Stomach (tissue), 4 donors: ENCODE measurements at regions not wholly inside any gene's neighbourhood (a gene's known extent, or its start where the extent isn't known, plus 50 kb on each side); places are given as distances from the start of the nearest gene placed in this dataset.

Experiments used
- CTCF ChIP-seq, 7 experiments: fragments of 450-650 bp in 4 of 7; fragments of 200-600 bp in 3 of 7; sonication (generic) in 3 of 7; IDR thresholded peaks; one replicate each; pipeline ENCODE4 v1.5.1; 2016 to 2019; ENCODE audit warnings: antibody characterized with exemption in 7 of 7, control low read depth in 2 of 7, mild to moderate bottlenecking in 1 of 7
- EP300 ChIP-seq: sonication (generic); formaldehyde crosslinking; IDR thresholded peaks from one replicate; pipeline ENCODE4 v1.6.1; 2017; ENCODE audit warnings: antibody characterized with exemption
- POLR2A ChIP-seq, 4 donors: fragments of 450-650 bp; IDR thresholded peaks; one replicate each; pipeline ENCODE4 v1.6.1; 2016; ENCODE audit warnings: antibody characterized with exemption in 4 of 4, control low read depth in 2 of 4, mild to moderate bottlenecking in 1 of 4, moderate library complexity in 1 of 4
- POLR2AphosphoS5 ChIP-seq, 3 donors: sonication (generic); formaldehyde crosslinking; IDR thresholded peaks; one replicate each; pipeline ENCODE4 v1.6.1; 2016; ENCODE audit warnings: antibody characterized with exemption in 3 of 3

GRCh38 chr5:163089926-163090325 lies 347.5 kb upstream of the CCNG1 start:
- TF ChIP-seq POLR2AphosphoS5 (IDR thresholded peaks at IDR 0.05) (no peak), POLR2A (IDR thresholded peaks at IDR 0.05) (no peak), CTCF (IDR thresholded peaks at IDR 0.05) (no peak), EP300 (no peak)
